Esophagus squamous epithelium (tissue), 4 donors: ENCODE measurements at regions not wholly inside any gene's neighbourhood (a gene's known extent, or its start where the extent isn't known, plus 50 kb on each side); places are given as distances from the start of the nearest gene placed in this dataset.

ENCODE experiments used
- POLR2A ChIP-seq, 4 donors: fragments of 450-650 bp; IDR thresholded peaks; one replicate each; pipeline ENCODE4 v1.6.1; 2017; ENCODE audit warnings: antibody characterized with exemption in 4 of 4, mild to moderate bottlenecking in 4 of 4, moderate library complexity in 3 of 4
- TF ChIP-seq, protein P1 (sequence below), 6 experiments: fragments of 450-650 bp in 4 of 6; fragments of 200-600 bp in 2 of 6; sonication (generic) in 2 of 6; IDR thresholded peaks; one replicate each; pipeline ENCODE4 v1.5.1; 2016 to 2019; ENCODE audit warnings: antibody characterized with exemption in 6 of 6, mild to moderate bottlenecking in 4 of 6, moderate library complexity in 4 of 6

DNA sequence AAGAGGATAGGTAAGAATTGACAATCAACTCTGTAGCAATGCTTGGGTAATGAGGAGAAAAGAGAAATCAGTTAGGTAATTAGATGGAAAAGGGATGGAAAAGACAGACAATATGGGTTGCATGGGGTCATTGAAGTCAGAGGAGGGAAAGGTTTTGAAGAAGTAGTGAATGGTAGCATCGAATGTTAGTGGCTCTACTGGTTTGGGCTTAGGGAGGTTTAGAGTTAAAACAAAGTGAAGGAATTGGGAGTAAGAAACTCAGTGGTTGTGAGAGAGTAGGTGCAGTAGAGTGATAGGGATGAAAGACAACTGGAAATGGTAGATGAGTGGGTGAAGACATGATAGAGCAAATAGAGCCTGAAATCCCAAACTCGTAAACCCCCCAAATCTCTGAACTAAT is 140.1 kb upstream of the ZFP64 start:
- TF ChIP-seq POLR2A (IDR thresholded peaks at IDR 0.05): no peak
- TF ChIP-seq, protein P1, sequence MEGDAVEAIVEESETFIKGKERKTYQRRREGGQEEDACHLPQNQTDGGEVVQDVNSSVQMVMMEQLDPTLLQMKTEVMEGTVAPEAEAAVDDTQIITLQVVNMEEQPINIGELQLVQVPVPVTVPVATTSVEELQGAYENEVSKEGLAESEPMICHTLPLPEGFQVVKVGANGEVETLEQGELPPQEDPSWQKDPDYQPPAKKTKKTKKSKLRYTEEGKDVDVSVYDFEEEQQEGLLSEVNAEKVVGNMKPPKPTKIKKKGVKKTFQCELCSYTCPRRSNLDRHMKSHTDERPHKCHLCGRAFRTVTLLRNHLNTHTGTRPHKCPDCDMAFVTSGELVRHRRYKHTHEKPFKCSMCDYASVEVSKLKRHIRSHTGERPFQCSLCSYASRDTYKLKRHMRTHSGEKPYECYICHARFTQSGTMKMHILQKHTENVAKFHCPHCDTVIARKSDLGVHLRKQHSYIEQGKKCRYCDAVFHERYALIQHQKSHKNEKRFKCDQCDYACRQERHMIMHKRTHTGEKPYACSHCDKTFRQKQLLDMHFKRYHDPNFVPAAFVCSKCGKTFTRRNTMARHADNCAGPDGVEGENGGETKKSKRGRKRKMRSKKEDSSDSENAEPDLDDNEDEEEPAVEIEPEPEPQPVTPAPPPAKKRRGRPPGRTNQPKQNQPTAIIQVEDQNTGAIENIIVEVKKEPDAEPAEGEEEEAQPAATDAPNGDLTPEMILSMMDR (IDR thresholded peaks at IDR 0.05): no peak
